ENCODE measurements at regions not wholly inside any gene's neighbourhood (a gene's known extent, or its start where the extent isn't known, plus 50 kb on each side); places are given as distances from the start of the nearest gene placed in this dataset.

DNA sequence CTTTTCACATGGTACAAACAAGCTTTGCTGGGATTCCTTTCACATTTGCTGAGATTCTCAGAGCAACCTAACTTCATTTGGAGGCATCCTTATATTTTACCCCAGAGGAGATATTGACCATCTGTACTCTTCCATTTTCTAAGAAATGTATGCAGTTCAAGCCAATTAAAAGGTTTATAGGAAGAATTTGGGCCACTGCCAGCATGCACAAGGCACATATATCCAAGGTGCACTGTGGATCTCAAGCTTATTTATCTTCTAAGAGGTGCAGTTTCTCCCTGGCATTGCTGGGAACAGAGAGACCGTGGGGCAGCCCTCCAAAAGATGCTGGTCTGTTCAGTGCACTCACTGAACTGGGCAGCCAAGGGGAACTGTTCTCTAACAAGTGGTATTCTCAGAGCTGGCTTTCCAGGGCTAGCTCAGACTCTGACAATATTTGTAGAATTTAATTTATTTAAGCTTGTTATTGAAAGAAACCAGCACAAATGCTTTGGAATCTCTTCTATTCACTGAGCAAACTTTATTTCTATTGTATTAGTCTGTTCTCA lies 213.3 kb downstream of the TENT4A start:
- TF ChIP-seq, protein P1, sequence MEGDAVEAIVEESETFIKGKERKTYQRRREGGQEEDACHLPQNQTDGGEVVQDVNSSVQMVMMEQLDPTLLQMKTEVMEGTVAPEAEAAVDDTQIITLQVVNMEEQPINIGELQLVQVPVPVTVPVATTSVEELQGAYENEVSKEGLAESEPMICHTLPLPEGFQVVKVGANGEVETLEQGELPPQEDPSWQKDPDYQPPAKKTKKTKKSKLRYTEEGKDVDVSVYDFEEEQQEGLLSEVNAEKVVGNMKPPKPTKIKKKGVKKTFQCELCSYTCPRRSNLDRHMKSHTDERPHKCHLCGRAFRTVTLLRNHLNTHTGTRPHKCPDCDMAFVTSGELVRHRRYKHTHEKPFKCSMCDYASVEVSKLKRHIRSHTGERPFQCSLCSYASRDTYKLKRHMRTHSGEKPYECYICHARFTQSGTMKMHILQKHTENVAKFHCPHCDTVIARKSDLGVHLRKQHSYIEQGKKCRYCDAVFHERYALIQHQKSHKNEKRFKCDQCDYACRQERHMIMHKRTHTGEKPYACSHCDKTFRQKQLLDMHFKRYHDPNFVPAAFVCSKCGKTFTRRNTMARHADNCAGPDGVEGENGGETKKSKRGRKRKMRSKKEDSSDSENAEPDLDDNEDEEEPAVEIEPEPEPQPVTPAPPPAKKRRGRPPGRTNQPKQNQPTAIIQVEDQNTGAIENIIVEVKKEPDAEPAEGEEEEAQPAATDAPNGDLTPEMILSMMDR (IDR thresholded peaks at IDR 0.05; ENCODE audit: extremely low read depth, low read depth, low read length): no peak
- Histone ChIP-seq H2AFZ (ENCODE audit: low read length) (no peak overlapping the region), H3K4me3 (ENCODE audit: insufficient read depth, low read length) (no peak overlapping the region), H3K9me3 (ENCODE audit: low read depth, low read length) (no peaks in the 10 kb centered on the region), H3K79me2 (ENCODE audit: insufficient read depth, low read length) (no peaks in the 10 kb centered on the region), H3K4me1 (ENCODE audit: insufficient read depth, low read length) (no peaks in the 10 kb centered on the region), H4K20me1 (ENCODE audit: insufficient read depth, low read length) (no peaks in the 10 kb centered on the region), H3K4me2 (ENCODE audit: insufficient read depth, low read length) (no peak overlapping the region), H3K36me3 (ENCODE audit: insufficient read depth, low read length) (no peaks in the 10 kb centered on the region), H3K27me3 (ENCODE audit: insufficient read depth, low read length) (no peaks in the 10 kb centered on the region), H3K27ac (ENCODE audit: low read depth, low read length) (no peak overlapping the region)
- DNase-seq (ENCODE audit: insufficient read length, low spot score, missing footprints): no peak

DNA sequence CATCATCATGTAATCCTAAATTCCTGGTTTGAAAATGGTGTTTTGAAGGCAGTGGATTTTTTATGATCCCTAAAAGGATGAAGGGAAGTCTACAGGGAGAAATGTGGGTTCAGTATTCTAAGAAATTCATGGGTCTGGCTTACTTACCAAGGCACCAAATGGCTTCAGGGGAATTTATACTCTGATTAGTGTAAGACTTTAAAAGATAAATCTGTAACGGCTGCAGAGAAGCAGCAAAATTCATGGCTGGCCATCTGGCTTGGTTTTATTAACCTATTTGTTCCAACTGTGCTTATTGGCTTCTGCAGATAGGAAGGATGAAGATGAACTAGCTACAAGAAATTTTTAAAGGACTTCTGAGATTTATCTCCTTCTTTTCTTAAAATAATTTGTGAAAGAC lies 222.8 kb downstream of the TENT4A start:
- Histone ChIP-seq H3K4me3 (ENCODE audit: insufficient read depth, low read length) (no peak overlapping the region), H3K27me3 (ENCODE audit: insufficient read depth, low read length) (no peaks in the 10 kb centered on the region), H3K79me2 (ENCODE audit: insufficient read depth, low read length) (no peaks in the 10 kb centered on the region), H3K4me1 (ENCODE audit: insufficient read depth, low read length) (no peaks in the 10 kb centered on the region), H4K20me1 (ENCODE audit: insufficient read depth, low read length) (no peaks in the 10 kb centered on the region), H3K27ac (ENCODE audit: low read depth, low read length) (no peak overlapping the region), H2AFZ (ENCODE audit: low read length) (no peak overlapping the region), H3K9me3 (ENCODE audit: low read depth, low read length) (no peaks in the 10 kb centered on the region), H3K36me3 (ENCODE audit: insufficient read depth, low read length) (no peaks in the 10 kb centered on the region), H3K4me2 (ENCODE audit: insufficient read depth, low read length) (no peak overlapping the region)
- TF ChIP-seq, protein P1 (IDR thresholded peaks at IDR 0.05; ENCODE audit: extremely low read depth, low read depth, low read length): no peak
- no peak for DNase-seq (ENCODE audit: insufficient read length, low spot score, missing footprints)

DNA sequence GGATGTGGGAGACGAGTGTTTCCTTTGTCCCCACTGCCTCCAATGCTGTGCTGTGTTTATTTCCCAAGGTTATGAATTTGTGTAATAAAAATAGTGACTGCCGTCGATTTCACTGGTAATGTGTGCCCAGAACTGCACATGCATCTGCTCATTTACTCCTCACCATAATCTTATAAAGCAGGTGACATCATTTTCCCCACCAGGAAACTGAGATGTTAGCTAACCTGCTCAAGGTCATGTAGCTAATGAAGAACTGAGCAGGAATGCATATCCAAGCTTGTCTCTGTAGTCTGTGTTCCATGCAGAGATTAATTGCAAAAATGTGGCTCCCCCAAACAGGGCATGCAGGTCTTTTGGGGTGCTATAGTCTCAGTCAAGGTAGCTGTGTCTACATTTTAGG lies 224.4 kb downstream of the TENT4A start:
- Histone ChIP-seq H3K4me3 (ENCODE audit: insufficient read depth, low read length) (no peak overlapping the region), H3K4me2 (ENCODE audit: insufficient read depth, low read length) (no peak overlapping the region), H4K20me1 (ENCODE audit: insufficient read depth, low read length) (no peaks in the 10 kb centered on the region), H3K4me1 (ENCODE audit: insufficient read depth, low read length) (no peaks in the 10 kb centered on the region), H3K9me3 (ENCODE audit: low read depth, low read length) (no peaks in the 10 kb centered on the region), H3K27ac (ENCODE audit: low read depth, low read length) (no peak overlapping the region), H3K27me3 (ENCODE audit: insufficient read depth, low read length) (no peaks in the 10 kb centered on the region), H2AFZ (ENCODE audit: low read length) (no peak overlapping the region), H3K79me2 (ENCODE audit: insufficient read depth, low read length) (no peaks in the 10 kb centered on the region), H3K36me3 (ENCODE audit: insufficient read depth, low read length) (no peaks in the 10 kb centered on the region)
- TF ChIP-seq, protein P1 (IDR thresholded peaks at IDR 0.05; ENCODE audit: extremely low read depth, low read depth, low read length): no peak
- DNase-seq (ENCODE audit: insufficient read length, low spot score, missing footprints): no peak

DNA sequence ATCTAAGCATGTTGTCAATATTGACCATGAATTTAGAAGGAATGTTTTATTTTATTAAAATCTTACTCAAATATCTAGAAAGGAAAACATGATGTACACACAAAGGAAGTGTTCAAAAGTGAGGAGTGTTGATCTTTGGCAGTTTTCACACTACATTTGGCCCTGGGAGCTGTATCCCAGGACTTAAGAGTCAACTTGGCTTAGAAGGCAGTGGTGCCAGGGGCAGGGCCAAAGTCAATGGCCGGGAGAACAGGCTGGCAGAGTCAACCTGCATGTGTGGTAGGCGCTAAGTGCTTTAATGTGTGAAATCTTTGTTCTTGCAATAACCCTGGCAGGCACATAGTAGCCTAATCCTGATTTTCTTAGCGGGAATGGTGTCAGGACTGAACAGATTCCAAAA lies 228.4 kb downstream of the TENT4A start:
- no peaks in the 10 kb centered on the region for H3K9me3 ChIP-seq (ENCODE audit: low read depth, low read length)
- no peaks in the 10 kb centered on the region for H3K27me3 ChIP-seq (ENCODE audit: insufficient read depth, low read length)
- H3K79me2 ChIP-seq (ENCODE audit: insufficient read depth, low read length): no peaks in the 10 kb centered on the region
- no peak overlapping the region for H3K4me2 ChIP-seq (ENCODE audit: insufficient read depth, low read length)
- no peaks in the 10 kb centered on the region for H3K36me3 ChIP-seq (ENCODE audit: insufficient read depth, low read length)
- DNase-seq (ENCODE audit: insufficient read length, low spot score, missing footprints): no peak
- H3K4me1 ChIP-seq (ENCODE audit: insufficient read depth, low read length): no peaks in the 10 kb centered on the region
- H3K27ac ChIP-seq (ENCODE audit: low read depth, low read length): no peak overlapping the region
- H4K20me1 ChIP-seq (ENCODE audit: insufficient read depth, low read length): no peaks in the 10 kb centered on the region
- TF ChIP-seq, protein P1 (IDR thresholded peaks at IDR 0.05; ENCODE audit: extremely low read depth, low read depth, low read length): no peak
- no peak overlapping the region for H3K4me3 ChIP-seq (ENCODE audit: insufficient read depth, low read length)
- H2AFZ ChIP-seq (ENCODE audit: low read length): no peak overlapping the region
